ENCODE measurements at regions not wholly inside any gene's neighbourhood (a gene's known extent, or its start where the extent isn't known, plus 50 kb on each side); places are given as distances from the start of the nearest gene placed in this dataset.

DNA sequence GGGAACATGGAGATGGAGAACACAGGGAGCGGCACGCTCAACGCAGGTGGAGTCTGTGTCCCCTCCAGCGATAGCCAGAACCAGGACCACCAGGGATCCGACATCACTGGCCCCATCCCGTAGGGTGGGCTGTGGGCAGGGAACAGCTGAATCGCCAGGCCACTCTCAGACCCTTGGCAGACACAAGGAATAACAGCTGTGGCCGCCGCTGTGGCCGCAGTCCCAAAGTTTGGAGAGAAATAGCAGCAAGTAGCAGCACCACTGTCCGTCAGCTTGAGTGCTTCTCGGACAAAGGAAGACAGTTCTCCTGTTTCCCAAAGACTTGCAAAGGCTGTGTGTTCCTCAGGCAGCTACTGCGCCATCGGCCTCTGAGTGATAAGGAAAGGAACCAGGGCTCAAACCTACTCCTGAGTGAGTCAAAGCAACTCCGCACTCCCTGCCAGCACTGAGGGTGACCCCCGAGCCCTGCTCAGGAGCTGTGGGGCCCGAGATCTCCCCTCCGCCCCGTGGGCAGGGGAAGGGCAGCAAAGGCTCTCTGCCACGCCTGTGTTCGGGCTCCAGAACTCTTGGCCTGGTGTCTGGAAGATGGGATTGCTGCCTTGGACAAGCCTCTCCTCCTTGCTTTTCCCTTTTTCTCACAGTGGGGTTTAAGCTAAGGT, 82.3 kb upstream of the FAM20C start:
- Histone ChIP-seq H3K9me3 (ENCODE audit: control insufficient read depth in 2 of 2, low read length in 2 of 2) (no peaks in the 10 kb centered on the region), H3K4me3 (ENCODE audit: low read length in 2 of 2) (no peak overlapping the region), H3K36me3 (ENCODE audit: control insufficient read depth in 2 of 2, insufficient read depth in 2 of 2, low read length in 2 of 2) (no peaks in the 10 kb centered on the region), H3K27me3 (ENCODE audit: control insufficient read depth in 2 of 2, insufficient read depth in 2 of 2, low read length in 2 of 2) (no peaks in the 10 kb centered on the region), H3K9ac (ENCODE audit: low read depth in 1 of 2, low read length in 2 of 2) (no peak overlapping the region), H3K27ac (ENCODE audit: low read depth in 2 of 2, low read length in 2 of 2) (no peak overlapping the region), H3K4me1 (ENCODE audit: control insufficient read depth in 2 of 2, insufficient read depth in 2 of 2, low read length in 2 of 2) (no peaks in the 10 kb centered on the region)

DNA sequence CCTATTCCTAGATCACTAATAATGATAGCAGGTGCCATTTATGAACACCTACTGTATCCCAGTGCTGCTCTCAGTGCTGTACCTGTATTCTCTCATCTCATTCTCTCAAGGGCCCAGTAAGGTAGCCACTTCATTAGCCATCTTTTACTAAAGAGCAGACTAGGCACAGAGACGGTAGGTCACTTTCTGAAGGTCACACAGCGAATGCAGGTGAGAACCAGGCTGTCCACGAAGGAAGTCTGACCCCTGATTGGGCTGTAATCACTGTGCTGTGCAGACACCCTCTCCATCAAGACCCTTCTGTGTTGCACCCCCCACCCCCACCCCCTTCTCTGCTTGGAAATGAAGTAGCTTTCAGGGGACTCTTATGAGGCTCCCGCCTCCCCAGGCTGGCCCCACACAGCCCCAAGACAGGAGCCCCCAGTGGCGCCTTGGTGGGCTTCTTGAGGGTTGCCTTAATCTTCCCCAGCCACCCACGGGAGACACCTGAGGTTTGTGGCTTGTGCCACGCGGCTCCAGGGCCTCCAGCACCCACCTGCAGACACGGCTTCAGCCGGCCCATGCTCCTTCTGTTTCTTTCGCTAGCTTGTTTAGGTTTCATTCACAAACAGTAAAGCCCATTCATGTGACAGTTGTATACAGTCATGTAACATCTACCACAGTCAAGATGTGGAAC, 81.7 kb upstream of the FAM20C start:
- Histone ChIP-seq H3K4me1 (ENCODE audit: control insufficient read depth in 2 of 2, insufficient read depth in 2 of 2, low read length in 2 of 2) (no peaks in the 10 kb centered on the region), H3K27me3 (ENCODE audit: control insufficient read depth in 2 of 2, insufficient read depth in 2 of 2, low read length in 2 of 2) (no peaks in the 10 kb centered on the region), H3K9ac (ENCODE audit: low read depth in 1 of 2, low read length in 2 of 2) (no peak overlapping the region), H3K4me3 (ENCODE audit: low read length in 2 of 2) (no peak overlapping the region), H3K36me3 (ENCODE audit: control insufficient read depth in 2 of 2, insufficient read depth in 2 of 2, low read length in 2 of 2) (no peaks in the 10 kb centered on the region), H3K9me3 (ENCODE audit: control insufficient read depth in 2 of 2, low read length in 2 of 2) (no peaks in the 10 kb centered on the region), H3K27ac (ENCODE audit: low read depth in 2 of 2, low read length in 2 of 2) (no peak overlapping the region)

DNA sequence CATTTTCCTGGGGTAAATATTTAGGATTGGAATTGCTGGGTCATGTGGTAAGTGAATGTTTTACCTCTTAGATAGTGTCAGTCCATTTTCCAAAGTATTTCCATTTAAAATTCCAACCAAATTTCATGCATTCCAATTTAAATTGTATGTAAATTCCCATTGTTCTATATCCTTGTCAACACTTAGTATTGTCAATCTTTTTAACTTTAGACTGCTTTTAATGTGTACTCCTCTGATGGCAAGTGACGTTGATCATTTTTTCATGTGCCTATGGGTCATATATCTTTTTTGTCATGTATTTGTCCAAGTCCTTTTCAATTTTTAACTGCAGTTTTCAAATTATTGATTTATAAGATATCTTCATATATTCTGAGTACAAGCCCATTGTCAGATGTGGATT, 80.8 kb upstream of the FAM20C start:
- no peaks in the 10 kb centered on the region for H3K36me3 ChIP-seq (ENCODE audit: control insufficient read depth in 2 of 2, insufficient read depth in 2 of 2, low read length in 2 of 2)
- H3K9me3 ChIP-seq (ENCODE audit: control insufficient read depth in 2 of 2, low read length in 2 of 2), result no peaks in the 10 kb centered on the region
- no peak overlapping the region for H3K4me3 ChIP-seq (ENCODE audit: low read length in 2 of 2)
- no peaks in the 10 kb centered on the region for H3K4me1 ChIP-seq (ENCODE audit: control insufficient read depth in 2 of 2, insufficient read depth in 2 of 2, low read length in 2 of 2)
- no peak overlapping the region for H3K9ac ChIP-seq (ENCODE audit: low read depth in 1 of 2, low read length in 2 of 2)
- no peak overlapping the region for H3K27ac ChIP-seq (ENCODE audit: low read depth in 2 of 2, low read length in 2 of 2)
- no peaks in the 10 kb centered on the region for H3K27me3 ChIP-seq (ENCODE audit: control insufficient read depth in 2 of 2, insufficient read depth in 2 of 2, low read length in 2 of 2)

DNA sequence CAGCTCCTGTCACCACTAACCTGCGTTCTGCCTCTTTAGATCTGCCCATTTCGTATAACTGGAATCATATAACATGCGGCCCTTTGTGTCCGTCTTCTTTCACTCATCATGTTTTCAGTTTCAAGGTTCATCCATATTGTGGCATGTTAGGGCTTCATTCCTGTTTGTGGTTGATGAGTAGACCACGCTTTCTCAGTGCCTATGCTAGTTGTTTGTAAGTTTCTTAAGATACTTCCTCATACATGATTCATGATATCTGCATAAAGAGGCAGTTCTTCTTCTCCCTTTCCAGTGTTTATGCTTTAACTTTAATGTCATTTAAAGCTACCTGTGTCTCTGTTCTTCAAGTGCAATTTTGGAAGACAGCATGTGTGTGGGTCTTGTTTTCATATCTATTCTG, 79.5 kb upstream of the FAM20C start:
- no peaks in the 10 kb centered on the region for H3K9me3 ChIP-seq (ENCODE audit: control insufficient read depth in 2 of 2, low read length in 2 of 2)
- H3K27me3 ChIP-seq (ENCODE audit: control insufficient read depth in 2 of 2, insufficient read depth in 2 of 2, low read length in 2 of 2), result no peaks in the 10 kb centered on the region
- no peaks in the 10 kb centered on the region for H3K36me3 ChIP-seq (ENCODE audit: control insufficient read depth in 2 of 2, insufficient read depth in 2 of 2, low read length in 2 of 2)
- no peaks in the 10 kb centered on the region for H3K4me1 ChIP-seq (ENCODE audit: control insufficient read depth in 2 of 2, insufficient read depth in 2 of 2, low read length in 2 of 2)
- H3K4me3 ChIP-seq (ENCODE audit: low read length in 2 of 2), result no peak overlapping the region
- no peak overlapping the region for H3K9ac ChIP-seq (ENCODE audit: low read depth in 1 of 2, low read length in 2 of 2)
- H3K27ac ChIP-seq (ENCODE audit: low read depth in 2 of 2, low read length in 2 of 2), result no peak overlapping the region

DNA sequence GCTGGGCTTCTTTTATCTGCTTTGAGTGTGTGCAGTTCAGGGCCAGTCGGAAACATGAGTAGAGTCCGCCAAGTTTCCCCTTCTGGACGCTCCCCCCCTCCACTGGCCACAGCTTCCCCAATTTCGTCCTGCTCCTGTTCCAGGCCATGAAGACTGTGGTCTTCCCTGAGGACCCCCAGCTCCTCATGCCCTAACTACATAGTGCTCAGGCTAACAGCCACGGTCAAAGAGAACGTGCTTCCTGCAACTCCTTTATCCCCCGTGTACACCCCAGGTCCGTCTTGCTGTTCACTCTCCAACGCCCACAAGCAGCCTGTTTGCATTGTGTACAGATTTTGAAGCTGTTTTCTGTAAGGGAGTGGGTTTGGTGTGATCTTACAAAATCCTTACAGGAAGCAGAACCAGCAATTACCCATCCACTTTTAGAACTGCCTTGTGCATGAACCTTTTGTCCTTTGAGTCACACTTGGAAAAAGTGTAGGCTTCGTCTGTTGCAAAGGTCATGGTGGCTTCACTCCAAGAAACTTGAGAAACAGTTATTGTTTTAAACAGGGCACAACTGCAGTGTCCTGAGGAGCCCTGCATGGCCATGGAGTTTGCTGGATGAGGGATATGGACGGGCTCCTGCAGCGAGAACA, 77.0 kb upstream of the FAM20C start:
- Histone ChIP-seq H3K36me3 (ENCODE audit: control insufficient read depth in 2 of 2, insufficient read depth in 2 of 2, low read length in 2 of 2) (no peaks in the 10 kb centered on the region), H3K9me3 (ENCODE audit: control insufficient read depth in 2 of 2, low read length in 2 of 2) (no peaks in the 10 kb centered on the region), H3K4me1 (ENCODE audit: control insufficient read depth in 2 of 2, insufficient read depth in 2 of 2, low read length in 2 of 2) (peaks cover 0 to 4% of the 10 kb centered on the region in 2 donors), H3K4me3 (ENCODE audit: low read length in 2 of 2) (no peak overlapping the region), H3K27me3 (ENCODE audit: control insufficient read depth in 2 of 2, insufficient read depth in 2 of 2, low read length in 2 of 2) (peaks cover 0 to 7% of the 10 kb centered on the region in 2 donors), H3K27ac (ENCODE audit: low read depth in 2 of 2, low read length in 2 of 2) (peak overlapping the region in 1 of 2 donors; percentile 52), H3K9ac (ENCODE audit: low read depth in 1 of 2, low read length in 2 of 2) (no peak overlapping the region)

DNA sequence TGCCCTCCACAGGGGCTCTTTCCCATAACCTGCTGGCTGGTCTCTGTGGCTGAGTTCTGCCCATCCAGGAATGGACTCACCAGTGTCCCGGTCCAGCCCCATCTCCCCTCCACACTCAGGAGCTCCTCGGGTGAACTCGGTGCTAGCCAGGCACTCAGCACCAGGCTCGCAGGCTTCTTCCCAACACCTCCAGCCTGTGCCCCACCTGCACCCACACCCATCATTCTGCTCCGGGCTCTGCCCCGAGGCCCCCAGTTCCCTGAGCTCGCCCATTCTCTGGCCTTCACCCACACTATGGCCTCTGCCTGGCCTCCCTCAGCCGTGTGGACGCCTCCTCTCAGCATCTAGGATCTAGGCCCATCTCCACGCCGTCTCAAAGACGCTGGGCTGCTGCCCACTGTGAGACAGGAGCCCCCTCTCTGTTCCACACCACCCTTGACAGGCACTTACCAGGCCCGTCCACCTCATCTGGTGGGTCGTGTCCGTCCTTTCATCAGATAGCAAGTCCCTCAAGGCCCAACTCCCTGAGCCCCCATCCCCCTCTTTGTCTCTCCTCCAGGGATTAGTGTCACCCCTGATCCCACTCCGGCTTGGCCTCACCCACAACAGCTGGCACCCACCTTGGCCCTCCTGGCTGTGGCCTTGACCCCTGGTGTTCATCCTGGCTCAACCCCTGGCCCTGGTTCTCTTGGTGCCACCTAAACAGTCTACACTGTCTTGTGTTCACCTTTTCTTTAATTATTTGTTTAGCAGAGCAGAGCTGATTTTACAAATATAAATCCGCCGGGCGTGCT, 76.0 kb upstream of the FAM20C start:
- no peak overlapping the region for H3K9ac ChIP-seq (ENCODE audit: low read depth in 1 of 2, low read length in 2 of 2)
- H3K4me1 ChIP-seq (ENCODE audit: control insufficient read depth in 2 of 2, insufficient read depth in 2 of 2, low read length in 2 of 2), result peaks cover 0 to 4% of the 10 kb centered on the region in 2 donors
- H3K4me3 ChIP-seq (ENCODE audit: low read length in 2 of 2), result no peak overlapping the region
- no peaks in the 10 kb centered on the region for H3K36me3 ChIP-seq (ENCODE audit: control insufficient read depth in 2 of 2, insufficient read depth in 2 of 2, low read length in 2 of 2)
- H3K27ac ChIP-seq (ENCODE audit: low read depth in 2 of 2, low read length in 2 of 2), result peak overlapping the region in 1 of 2 donors; percentile 48
- no peaks in the 10 kb centered on the region for H3K9me3 ChIP-seq (ENCODE audit: control insufficient read depth in 2 of 2, low read length in 2 of 2)
- peaks cover 0 to 10% of the 10 kb centered on the region in 2 donors for H3K27me3 ChIP-seq (ENCODE audit: control insufficient read depth in 2 of 2, insufficient read depth in 2 of 2, low read length in 2 of 2)

DNA sequence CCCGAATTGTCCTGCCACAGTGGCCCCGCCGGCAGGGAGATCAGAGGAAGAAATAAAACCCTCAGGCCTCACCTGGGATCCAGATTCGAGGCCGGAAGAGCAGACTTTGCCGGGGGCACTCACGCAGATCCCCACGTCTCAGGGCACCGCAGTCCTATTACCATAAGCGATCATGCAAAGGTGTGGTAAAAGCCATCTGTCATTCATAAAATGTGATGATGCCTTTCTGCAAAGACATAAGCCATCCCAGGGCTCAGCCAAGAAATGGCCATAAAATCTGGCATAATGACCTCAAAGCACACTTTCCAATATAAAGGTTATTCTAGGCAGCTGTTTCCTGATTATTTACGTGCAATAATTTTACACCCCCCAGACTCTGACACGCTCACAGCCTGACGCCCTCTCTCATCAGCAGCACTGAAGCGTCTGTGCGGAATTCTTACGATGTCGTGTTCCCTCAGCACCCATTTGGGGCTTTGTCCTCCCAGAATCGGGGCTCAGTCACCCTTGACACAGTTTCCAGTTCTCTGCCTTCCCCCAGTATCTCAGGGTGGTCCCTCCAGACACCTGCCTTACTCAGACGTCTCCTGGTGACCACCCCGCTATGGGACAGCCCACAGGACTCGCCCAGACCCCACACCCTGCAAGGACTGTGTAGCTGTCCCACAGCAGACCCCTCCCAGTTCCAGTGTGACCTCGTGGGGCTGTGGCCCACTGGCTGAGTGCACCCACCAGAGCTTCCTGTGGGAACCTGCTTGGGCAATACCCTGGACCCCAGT, 74.3 kb upstream of the FAM20C start:
- no peaks in the 10 kb centered on the region for H3K36me3 ChIP-seq (ENCODE audit: control insufficient read depth in 2 of 2, insufficient read depth in 2 of 2, low read length in 2 of 2)
- H3K27ac ChIP-seq (ENCODE audit: low read depth in 2 of 2, low read length in 2 of 2), result peak overlapping the region in 1 of 2 donors; percentile 58
- H3K27me3 ChIP-seq (ENCODE audit: control insufficient read depth in 2 of 2, insufficient read depth in 2 of 2, low read length in 2 of 2), result peaks cover 0 to 15% of the 10 kb centered on the region in 2 donors
- peaks cover 0 to 4% of the 10 kb centered on the region in 2 donors for H3K4me1 ChIP-seq (ENCODE audit: control insufficient read depth in 2 of 2, insufficient read depth in 2 of 2, low read length in 2 of 2)
- H3K9ac ChIP-seq (ENCODE audit: low read depth in 1 of 2, low read length in 2 of 2), result no peak overlapping the region
- no peaks in the 10 kb centered on the region for H3K9me3 ChIP-seq (ENCODE audit: control insufficient read depth in 2 of 2, low read length in 2 of 2)
- no peak overlapping the region for H3K4me3 ChIP-seq (ENCODE audit: low read length in 2 of 2)

DNA sequence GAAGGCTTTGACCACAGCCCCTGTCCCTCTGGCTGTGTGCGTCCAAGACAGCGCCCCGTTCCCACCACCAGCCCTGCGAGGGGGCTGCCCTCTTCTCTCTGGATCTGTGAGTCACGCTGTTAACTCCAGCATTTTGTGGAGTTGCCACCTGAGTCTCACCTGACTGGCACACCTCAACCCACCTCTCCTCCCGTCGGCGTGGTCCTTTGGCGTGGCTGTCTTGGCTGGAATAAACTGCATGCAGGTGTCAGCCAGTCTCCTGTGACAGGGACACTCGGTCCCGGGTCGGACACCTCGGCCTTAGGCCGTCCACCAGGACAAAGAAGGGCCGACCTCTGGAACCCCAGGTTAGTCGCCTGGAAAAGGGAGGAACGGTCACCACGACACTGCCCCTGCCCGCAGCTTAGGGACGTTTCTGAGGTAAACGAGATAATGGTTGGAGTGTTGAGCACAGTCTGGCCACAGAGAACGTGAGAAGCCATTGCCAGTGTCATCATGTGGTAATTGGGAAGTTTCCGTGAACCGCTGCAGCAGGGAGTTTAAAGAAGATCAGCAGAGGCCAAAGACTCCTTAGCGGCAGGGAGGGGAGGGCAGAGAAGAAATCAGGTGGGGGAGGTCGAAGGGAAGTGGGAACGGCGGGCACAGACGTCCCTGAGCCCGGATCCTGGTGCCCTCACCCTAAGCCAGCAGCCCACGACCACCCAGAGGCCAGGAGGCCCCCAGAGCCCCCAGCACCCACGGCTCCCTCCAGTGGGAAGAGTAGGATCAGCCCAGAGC, 73.6 kb upstream of the FAM20C start:
- Histone ChIP-seq H3K4me1 (ENCODE audit: control insufficient read depth in 2 of 2, insufficient read depth in 2 of 2, low read length in 2 of 2) (peaks cover 0 to 4% of the 10 kb centered on the region in 2 donors), H3K9ac (ENCODE audit: low read depth in 1 of 2, low read length in 2 of 2) (no peak overlapping the region), H3K27ac (ENCODE audit: low read depth in 2 of 2, low read length in 2 of 2) (peak overlapping the region; percentile 38 to 58), H3K27me3 (ENCODE audit: control insufficient read depth in 2 of 2, insufficient read depth in 2 of 2, low read length in 2 of 2) (peaks cover 0 to 15% of the 10 kb centered on the region in 2 donors), H3K4me3 (ENCODE audit: low read length in 2 of 2) (no peak overlapping the region), H3K9me3 (ENCODE audit: control insufficient read depth in 2 of 2, low read length in 2 of 2) (no peaks in the 10 kb centered on the region), H3K36me3 (ENCODE audit: control insufficient read depth in 2 of 2, insufficient read depth in 2 of 2, low read length in 2 of 2) (no peaks in the 10 kb centered on the region)
